Body of pancreas (tissue), 4 donors: ENCODE measurements at regions not wholly inside any gene's neighbourhood (a gene's known extent, or its start where the extent isn't known, plus 50 kb on each side); places are given as distances from the start of the nearest gene placed in this dataset.

Experiments
- POLR2A ChIP-seq, 3 donors: fragments of 450-650 bp; IDR thresholded peaks; one replicate each; pipeline ENCODE4 v1.6.1; 2016; ENCODE audit warnings: antibody characterized with exemption in 3 of 3, mild to moderate bottlenecking in 2 of 3
- TF ChIP-seq, protein P1 (sequence below), 7 experiments: fragments of 450-650 bp in 4 of 7; fragments of 200-600 bp in 3 of 7; sonication (generic) in 3 of 7; IDR thresholded peaks; one replicate each; pipeline ENCODE4 v1.5.1; 2016 to 2019; ENCODE audit warnings: antibody characterized with exemption in 7 of 7

DNA sequence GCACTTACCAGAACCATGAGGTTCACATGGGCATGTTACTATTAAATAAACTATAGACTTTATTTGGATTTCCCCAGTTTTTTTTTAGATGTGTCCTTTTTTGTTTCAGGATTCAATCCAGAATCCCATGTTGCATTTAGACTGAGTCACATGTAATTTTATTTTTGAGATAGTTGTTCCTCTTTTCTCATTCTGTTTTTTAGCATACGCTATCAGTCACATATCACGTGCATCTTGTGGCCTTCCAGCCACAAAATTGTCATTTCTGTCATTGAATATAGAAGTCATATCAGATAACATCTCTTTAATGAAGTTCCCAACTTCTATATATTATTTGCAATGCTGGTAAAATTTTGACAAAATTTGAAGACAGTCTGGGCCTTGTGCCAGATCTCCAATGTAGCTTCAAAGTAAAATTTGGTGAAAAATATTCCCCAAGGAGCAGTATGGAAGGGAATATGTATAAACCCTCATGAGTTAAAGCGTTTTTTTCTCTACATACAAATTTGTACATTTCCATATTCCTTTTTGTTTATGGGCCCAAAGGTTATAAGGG, 132.3 kb upstream of the MKI67 start:
- TF ChIP-seq, protein P1, sequence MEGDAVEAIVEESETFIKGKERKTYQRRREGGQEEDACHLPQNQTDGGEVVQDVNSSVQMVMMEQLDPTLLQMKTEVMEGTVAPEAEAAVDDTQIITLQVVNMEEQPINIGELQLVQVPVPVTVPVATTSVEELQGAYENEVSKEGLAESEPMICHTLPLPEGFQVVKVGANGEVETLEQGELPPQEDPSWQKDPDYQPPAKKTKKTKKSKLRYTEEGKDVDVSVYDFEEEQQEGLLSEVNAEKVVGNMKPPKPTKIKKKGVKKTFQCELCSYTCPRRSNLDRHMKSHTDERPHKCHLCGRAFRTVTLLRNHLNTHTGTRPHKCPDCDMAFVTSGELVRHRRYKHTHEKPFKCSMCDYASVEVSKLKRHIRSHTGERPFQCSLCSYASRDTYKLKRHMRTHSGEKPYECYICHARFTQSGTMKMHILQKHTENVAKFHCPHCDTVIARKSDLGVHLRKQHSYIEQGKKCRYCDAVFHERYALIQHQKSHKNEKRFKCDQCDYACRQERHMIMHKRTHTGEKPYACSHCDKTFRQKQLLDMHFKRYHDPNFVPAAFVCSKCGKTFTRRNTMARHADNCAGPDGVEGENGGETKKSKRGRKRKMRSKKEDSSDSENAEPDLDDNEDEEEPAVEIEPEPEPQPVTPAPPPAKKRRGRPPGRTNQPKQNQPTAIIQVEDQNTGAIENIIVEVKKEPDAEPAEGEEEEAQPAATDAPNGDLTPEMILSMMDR (IDR thresholded peaks at IDR 0.05) = no peak
- no peak for TF ChIP-seq POLR2A (IDR thresholded peaks at IDR 0.05)
